ENCODE measurements at regions not wholly inside any gene's neighbourhood (a gene's known extent, or its start where the extent isn't known, plus 50 kb on each side); places are given as distances from the start of the nearest gene placed in this dataset.

GRCh38 chr6:85322446-85323105, 127.3 kb upstream of the NT5E start:
- Histone ChIP-seq H3K36me3 (ENCODE audit: control insufficient read depth, insufficient read depth, low read length) (no peaks in the 10 kb centered on the region), H3K4me1 (ENCODE audit: control insufficient read depth, insufficient read depth, low read length) (no peaks in the 10 kb centered on the region), H3K27ac (ENCODE audit: low read length) (no peak overlapping the region), H3K9me3 (ENCODE audit: control insufficient read depth, insufficient read depth, low read depth, low read length) (no peaks in the 10 kb centered on the region), H3K4me3 (ENCODE audit: low read depth in 2 of 2, low read length in 2 of 2) (no peak overlapping the region), H3K27me3 (ENCODE audit: control insufficient read depth, insufficient read depth, low read length) (no peaks in the 10 kb centered on the region)
- intact Hi-C loops (cut with micrococcal nuclease; ENCODE audit: unreplicated experiment) = loop anchor here (5.0 to 10.0 kb wide), 4 partner anchors 190 to 900 kb away; no protein-coding TSS in a partner anchor
- ChIA-PET CTCF (interaction anchor here (0.7 to 1.2 kb wide), 2 partner anchors 62 to 186 kb away, joined by 3 to 9 read pairs; no protein-coding TSS in a partner anchor), POLR2A (no interaction called here)
- in situ Hi-C loops (cut with HindIII; ENCODE audit: low pct_unique_long_range_greater_than_20kb, low sequenced_read_pairs) = no loop called here
- no peak for TF ChIP-seq CTCF (IDR thresholded peaks at IDR 0.05)
- TF ChIP-seq SIN3A (IDR thresholded peaks at IDR 0.05; ENCODE audit: borderline replicate concordance, insufficient read depth, low read depth, low read length) = no peak
- no peak for TF ChIP-seq REST (IDR thresholded peaks at IDR 0.05; ENCODE audit: insufficient read depth in 1 of 2, low read depth in 2 of 2, low read length in 1 of 2)
- no peak for TF ChIP-seq POLR2AphosphoS5 (IDR thresholded peaks at IDR 0.05; ENCODE audit: low read depth, low read length)
- TF ChIP-seq TCF7L2 (IDR thresholded peaks at IDR 0.05; ENCODE audit: low read depth, low read length) = no peak
- ATAC-seq = no peak
- BruUV-seq (replicated peaks) = no TSS peak
- DNase-seq (ENCODE audit: low read depth, low spot score) = no peak

- ChIA-PET CTCF (no interaction called here), POLR2A (no interaction called here)
- Histone ChIP-seq H3K27ac (ENCODE audit: low read length) (no peak overlapping the region), H3K4me1 (ENCODE audit: control insufficient read depth, insufficient read depth, low read length) (no peaks in the 10 kb centered on the region), H3K9me3 (ENCODE audit: control insufficient read depth, insufficient read depth, low read depth, low read length) (no peaks in the 10 kb centered on the region), H3K4me3 (ENCODE audit: low read depth in 2 of 2, low read length in 2 of 2) (no peak overlapping the region), H3K27me3 (ENCODE audit: control insufficient read depth, insufficient read depth, low read length) (no peaks in the 10 kb centered on the region), H3K36me3 (ENCODE audit: control insufficient read depth, insufficient read depth, low read length) (no peaks in the 10 kb centered on the region)
- BruUV-seq (replicated peaks) = no TSS peak
- TF ChIP-seq TCF7L2 (IDR thresholded peaks at IDR 0.05; ENCODE audit: low read depth, low read length) (no peak), SIN3A (IDR thresholded peaks at IDR 0.05; ENCODE audit: borderline replicate concordance, insufficient read depth, low read depth, low read length) (no peak), CTCF (IDR thresholded peaks at IDR 0.05) (no peak), POLR2AphosphoS5 (IDR thresholded peaks at IDR 0.05; ENCODE audit: low read depth, low read length) (no peak), REST (IDR thresholded peaks at IDR 0.05; ENCODE audit: insufficient read depth in 1 of 2, low read depth in 2 of 2, low read length in 1 of 2) (no peak)
- in situ Hi-C loops (cut with HindIII; ENCODE audit: low pct_unique_long_range_greater_than_20kb, low sequenced_read_pairs) (no loop called here), intact Hi-C loops (cut with micrococcal nuclease; ENCODE audit: unreplicated experiment) (loop anchor here (5.0 to 10.0 kb wide), 4 partner anchors 190 to 900 kb away; no protein-coding TSS in a partner anchor)
- DNase-seq (ENCODE audit: low read depth, low spot score) (no peak), ATAC-seq (no peak)
Measured at GRCh38 chr6:85321906-85322305, 128.0 kb upstream of the NT5E start.
